Common myeloid progenitor, CD34-positive (primary cell): ENCODE measurements at regions not wholly inside any gene's neighbourhood (a gene's known extent, or its start where the extent isn't known, plus 50 kb on each side); places are given as distances from the start of the nearest gene placed in this dataset.

ENCODE experiments used
- CTCF ChIA-PET: fragments of 350-600 bp; sonication (Branson Sonifier 250); formaldehyde crosslinking; loops from one replicate; lab custom pipeline; 2021; ENCODE audit warnings: antibody characterized with exemption; lab: Charles Lee
- POLR2A ChIA-PET: fragments of 350-600 bp; sonication (Branson Sonifier 250); formaldehyde crosslinking; loops from one replicate; lab custom pipeline; 2021; ENCODE audit warnings: antibody characterized with exemption; lab: Charles Lee
- DNase-seq, 3 donors: peaks; one replicate each; pipeline versions ENCODE4 v3.0.0 to v3.0.0-alpha.2; 2013
- H3K27ac ChIP-seq, 2 experiments: 1 replicate in 1 of 2; 2 replicates in 1 of 2; pipeline ENCODE4 v1.7.0; 2013; ENCODE audit warnings: inconsistent platforms in 2 of 2, low read length in 2 of 2, mild to moderate bottlenecking in 2 of 2, low read depth in 1 of 2, moderate library complexity in 1 of 2; ENCODE audit not compliant: severe bottlenecking in 2 of 2, insufficient read depth in 1 of 2, poor library complexity in 1 of 2
- H3K27me3 ChIP-seq, 5 experiments: replicated peaks in 2 of 5; 1 replicate in 3 of 5; 2 replicates in 2 of 5; pipeline versions ENCODE4 v1.6.1 to v1.7.0; 2013; ENCODE audit warnings: low read length in 4 of 5, mild to moderate bottlenecking in 2 of 5, moderate library complexity in 2 of 5, inconsistent platforms in 1 of 5; ENCODE audit not compliant: insufficient read depth in 5 of 5, control insufficient read depth in 4 of 5
- H3K36me3 ChIP-seq, 4 experiments: 1 replicate in 2 of 4; 2 replicates in 2 of 4; pipeline versions ENCODE4 v1.6.1 to v1.7.0; 2013; ENCODE audit warnings: low read length in 3 of 4, control low read depth in 1 of 4, mild to moderate bottlenecking in 1 of 4; ENCODE audit not compliant: control insufficient read depth in 4 of 4, insufficient read depth in 4 of 4
- H3K4me1 ChIP-seq, 4 experiments: 1 replicate in 3 of 4; 2 replicates in 1 of 4; pipeline versions ENCODE4 v1.6.1 to v1.7.1; 2013; ENCODE audit warnings: low read length in 3 of 4, mild to moderate bottlenecking in 3 of 4, control low read depth in 1 of 4, inconsistent platforms in 1 of 4, moderate library complexity in 1 of 4; ENCODE audit not compliant: control insufficient read depth in 4 of 4, insufficient read depth in 4 of 4; ENCODE audit errors: control extremely low read depth in 1 of 4
- H3K4me3 ChIP-seq, 7 experiments: 1 replicate in 4 of 7; 2 replicates in 3 of 7; pipeline versions ENCODE4 v1.5.1 to v1.7.0; 2013; ENCODE audit warnings: mild to moderate bottlenecking in 7 of 7, low read length in 6 of 7, moderate library complexity in 6 of 7, inconsistent platforms in 2 of 7, low read depth in 2 of 7, control low read depth in 1 of 7; ENCODE audit not compliant: insufficient read depth in 4 of 7, control insufficient read depth in 1 of 7; ENCODE audit errors: extremely low read depth in 1 of 7
- H3K9me3 ChIP-seq, 5 experiments: 1 replicate in 4 of 5; 2 replicates in 1 of 5; pipeline versions ENCODE4 v1.6.1 to v1.7.1; 2013; ENCODE audit warnings: low read length in 4 of 5, mild to moderate bottlenecking in 2 of 5, inconsistent platforms in 1 of 5, low read depth in 1 of 5, moderate library complexity in 1 of 5; ENCODE audit not compliant: control insufficient read depth in 4 of 5, insufficient read depth in 2 of 5; ENCODE audit errors: control extremely low read depth in 1 of 5
- WGBS: methylation state at CpG from one replicate; pipeline ENCODE4 v1.1.5; 2013; ENCODE audit not compliant: insufficient coverage; 5-methylcytosine and 5-hydroxymethylcytosine counted together

DNA sequence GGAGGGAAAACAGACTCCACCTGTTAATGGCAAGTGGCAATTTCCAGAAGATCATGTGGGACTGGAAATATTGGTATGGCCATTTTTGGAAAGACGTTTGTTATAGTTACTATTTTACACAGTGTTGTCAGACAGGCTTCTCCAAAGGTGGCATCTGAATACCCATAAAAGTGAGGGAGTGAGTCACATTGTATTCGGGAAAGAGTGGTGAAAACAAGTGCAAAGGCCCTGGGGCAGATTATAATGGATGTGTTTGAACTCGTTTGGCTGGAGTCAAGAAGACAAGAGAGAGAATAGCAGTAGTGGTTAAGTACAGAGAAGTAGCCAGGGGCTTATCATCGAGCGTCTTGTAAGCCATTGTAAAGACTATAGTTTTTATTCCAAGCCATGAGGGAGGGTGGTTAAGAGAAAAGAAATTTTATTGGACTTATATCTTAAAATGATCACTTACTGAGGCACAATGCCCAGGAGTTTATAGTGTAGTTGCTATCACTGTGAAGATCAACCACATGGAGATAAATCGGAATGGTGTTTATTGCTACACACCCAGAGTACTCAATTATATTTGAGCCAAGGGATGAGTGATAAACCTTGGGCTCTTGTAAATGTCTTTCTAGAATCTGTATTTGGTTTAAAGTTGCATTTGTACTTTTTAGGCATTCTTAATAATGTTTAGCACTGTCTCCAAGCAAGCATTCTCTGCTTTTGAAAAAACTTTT lies 212.8 kb upstream of the KBTBD8 start:
- Histone ChIP-seq H3K9me3 (no peaks in the 10 kb centered on the region), H3K4me1 (no peaks in the 10 kb centered on the region), H3K27ac (no peak overlapping the region), H3K27me3 (peaks cover 0 to 3% (median 0%) of the 10 kb centered on the region in 5 experiments), H3K4me3 (no peak overlapping the region), H3K36me3 (no peaks in the 10 kb centered on the region)
- DNase-seq: no peak
- ChIA-PET CTCF (no interaction called here), POLR2A (no interaction called here)
- WGBS: 98% methylated on average over 5 of the region's 6 CpGs

DNA sequence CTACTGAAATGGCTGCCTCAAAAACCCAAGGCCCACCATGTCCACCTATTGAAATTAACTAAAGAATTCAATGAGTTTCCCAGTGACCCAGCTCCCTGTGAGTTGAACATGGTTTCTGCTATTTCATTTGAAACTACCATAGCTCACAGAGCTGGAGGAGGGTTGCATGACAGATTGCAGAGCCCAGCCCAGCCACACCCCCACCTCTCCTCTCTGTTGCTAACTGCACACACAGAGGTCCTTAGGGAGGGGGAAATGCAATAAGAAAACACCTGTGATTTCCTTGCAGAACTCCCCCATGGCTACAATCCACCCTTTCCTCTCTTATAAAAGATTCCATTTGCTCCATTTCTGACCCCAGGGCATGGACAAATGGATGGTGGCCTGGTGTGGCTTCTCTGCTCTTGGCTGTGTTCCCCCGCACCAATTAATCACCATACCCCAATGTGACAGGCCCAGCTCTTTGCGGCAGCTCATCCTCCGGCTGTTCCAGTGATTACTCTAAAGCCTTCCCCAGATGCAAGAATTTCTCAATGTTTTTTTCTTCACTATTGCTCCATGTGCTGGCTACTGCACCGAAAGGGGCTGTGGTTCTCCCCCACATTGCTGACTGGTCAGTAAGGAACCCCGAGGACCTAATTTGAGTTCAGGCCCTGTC lies 208.4 kb upstream of the KBTBD8 start:
- no peak for DNase-seq
- Histone ChIP-seq H3K36me3 (no peaks in the 10 kb centered on the region), H3K9me3 (no peaks in the 10 kb centered on the region), H3K27ac (no peak overlapping the region), H3K4me1 (no peaks in the 10 kb centered on the region), H3K27me3 (peaks cover 0 to 3% (median 0%) of the 10 kb centered on the region in 5 experiments), H3K4me3 (no peak overlapping the region)
- ChIA-PET CTCF (no interaction called here), POLR2A (interaction anchor here (0.6 kb wide), 1 partner anchor 1264 kb away, joined by 3 read pairs; no protein-coding TSS in a partner anchor)
- 96% methylated on average over 5 of the region's 5 CpGs for WGBS

DNA sequence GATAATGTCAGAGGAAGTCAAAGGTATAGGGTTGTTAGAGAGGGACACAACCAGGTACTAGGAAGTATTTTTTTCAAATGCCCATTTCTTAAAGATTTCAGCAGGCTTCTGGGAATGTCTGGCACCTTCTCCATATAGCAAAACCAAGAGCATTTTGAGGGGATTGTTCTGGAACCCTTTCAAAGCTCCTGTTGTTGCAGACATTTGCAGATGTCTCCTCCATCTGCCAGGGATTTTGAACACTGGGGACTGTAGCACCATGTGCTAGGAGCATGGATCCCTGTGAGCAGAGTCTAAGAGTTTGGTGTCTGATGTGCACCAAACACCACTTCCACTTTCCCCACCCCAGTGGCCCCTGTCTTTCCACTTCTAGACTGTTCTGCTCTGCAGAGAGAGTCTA lies 206.0 kb upstream of the KBTBD8 start:
- Histone ChIP-seq H3K9me3 (peaks cover 0 to 3% (median 0%) of the 10 kb centered on the region in 5 experiments), H3K4me3 (no peak overlapping the region), H3K27ac (no peak overlapping the region), H3K27me3 (no peaks in the 10 kb centered on the region), H3K36me3 (no peaks in the 10 kb centered on the region), H3K4me1 (no peaks in the 10 kb centered on the region)
- POLR2A ChIA-PET: no interaction called here
- DNase-seq: no peak
- CTCF ChIA-PET: interaction anchor here (1.0 to 1.6 kb wide), 2 partner anchors 11 to 22 kb away, joined by 3 to 5 read pairs; no protein-coding TSS in a partner anchor

DNA sequence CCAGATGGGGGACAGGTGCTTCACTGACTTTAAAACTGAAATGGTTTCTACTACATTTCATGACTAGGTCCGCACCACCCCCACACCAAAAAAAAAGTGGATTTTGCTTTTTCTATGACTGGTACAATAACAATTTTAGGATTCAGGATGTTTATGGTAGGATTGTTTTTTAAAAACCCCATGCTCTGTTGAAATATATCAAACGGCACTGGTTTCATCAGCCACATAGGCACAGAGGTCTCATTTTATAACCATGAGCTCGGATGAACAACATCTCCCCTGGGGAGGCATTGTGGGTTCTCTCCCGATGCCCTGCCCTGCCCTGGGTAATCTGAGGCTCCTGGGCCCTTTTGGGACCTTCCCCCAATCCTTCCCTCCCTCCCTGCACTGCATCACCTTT lies 202.7 kb upstream of the KBTBD8 start:
- peaks cover 0 to 7% (median 3%) of the 10 kb centered on the region in 4 experiments for H3K4me1 ChIP-seq
- no peak for DNase-seq
- CTCF ChIA-PET: no interaction called here
- no peak overlapping the region for H3K27ac ChIP-seq
- POLR2A ChIA-PET: no interaction called here
- H3K9me3 ChIP-seq: peaks cover 0 to 3% (median 0%) of the 10 kb centered on the region in 5 experiments
- peaks cover 0 to 8% (median 3%) of the 10 kb centered on the region in 5 experiments for H3K27me3 ChIP-seq
- 62% methylated on average over 3 of the region's 4 CpGs for WGBS
- H3K4me3 ChIP-seq: no peak overlapping the region
- H3K36me3 ChIP-seq: no peaks in the 10 kb centered on the region

DNA sequence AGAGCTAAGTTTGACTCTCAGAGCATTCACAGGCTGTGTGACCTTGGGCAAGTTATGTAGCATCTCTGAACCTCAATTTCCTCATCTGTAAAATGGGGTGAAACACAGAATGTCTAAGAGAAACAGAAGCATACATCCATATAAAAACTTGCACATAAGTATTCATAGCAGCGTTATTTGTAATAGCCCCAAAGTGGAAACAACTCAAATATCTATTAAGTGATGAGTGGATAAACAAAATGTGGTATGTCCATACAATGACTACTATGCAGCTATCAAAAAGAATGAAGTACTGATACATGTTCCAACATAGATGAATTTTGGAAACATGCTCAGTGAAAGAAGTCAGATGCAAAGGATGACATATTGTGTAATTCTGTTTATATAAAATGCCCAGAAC lies 201.8 kb upstream of the KBTBD8 start:
- CTCF ChIA-PET: no interaction called here
- Histone ChIP-seq H3K9me3 (peaks cover 0 to 3% (median 0%) of the 10 kb centered on the region in 5 experiments), H3K4me3 (no peak overlapping the region), H3K27me3 (peaks cover 0 to 8% (median 3%) of the 10 kb centered on the region in 5 experiments), H3K27ac (no peak overlapping the region), H3K36me3 (no peaks in the 10 kb centered on the region), H3K4me1 (peaks cover 0 to 7% (median 3%) of the 10 kb centered on the region in 4 experiments)
- POLR2A ChIA-PET: no interaction called here
- no CpG with 5 or more reads among the region's 1 CpG for WGBS
- DNase-seq: no peak

DNA sequence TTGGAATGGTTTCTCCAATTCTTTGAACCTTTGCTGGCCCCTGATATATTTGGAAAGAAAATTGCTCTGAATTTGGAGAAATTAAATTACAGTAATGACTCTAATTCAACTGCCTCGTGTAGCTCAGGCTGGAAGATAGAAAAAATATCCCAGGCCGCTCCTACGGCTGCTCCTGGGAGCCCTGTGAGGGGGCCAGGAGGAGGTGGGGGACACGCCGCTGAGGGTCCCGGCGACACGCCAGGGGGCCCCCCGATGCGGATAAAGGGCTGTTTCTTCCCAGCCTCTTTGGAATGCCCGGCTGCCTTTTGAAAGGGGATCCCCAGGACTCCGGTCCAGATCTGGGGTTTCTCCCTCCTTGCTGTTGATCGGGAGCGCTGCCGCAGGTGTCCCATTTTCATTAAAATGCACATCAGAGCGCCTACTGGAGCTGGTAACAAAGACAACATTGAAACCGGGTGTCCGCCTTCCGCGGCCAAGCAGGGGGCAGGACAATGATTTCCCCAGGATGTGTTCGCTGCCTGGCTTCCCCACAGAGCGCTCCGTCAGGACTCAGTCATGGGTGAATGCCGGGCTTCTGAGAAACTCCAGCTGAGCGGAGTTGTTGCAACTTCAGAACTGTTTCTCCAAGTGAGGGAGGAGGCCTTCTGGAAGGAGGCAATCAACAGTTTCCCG lies 200.1 kb upstream of the KBTBD8 start:
- peaks cover 0 to 3% (median 0%) of the 10 kb centered on the region in 5 experiments for H3K9me3 ChIP-seq
- no peak for DNase-seq
- POLR2A ChIA-PET: no interaction called here
- no peaks in the 10 kb centered on the region for H3K36me3 ChIP-seq
- peaks cover 0 to 8% (median 3%) of the 10 kb centered on the region in 5 experiments for H3K27me3 ChIP-seq
- 17% methylated on average over 26 of the region's 26 CpGs for WGBS
- H3K4me3 ChIP-seq: peak overlapping the region in 4 of 7 experiments; percentile 11 to 52 (median 33)
- no peak overlapping the region for H3K27ac ChIP-seq
- CTCF ChIA-PET: no interaction called here
- H3K4me1 ChIP-seq: peaks cover 0 to 7% (median 5%) of the 10 kb centered on the region in 4 experiments
